HG03196 (cell line): ENCODE measurements at regions not wholly inside any gene's neighbourhood (a gene's known extent, or its start where the extent isn't known, plus 50 kb on each side); places are given as distances from the start of the nearest gene placed in this dataset.
A peak's percentile ranks its signal among the peaks of the same experiment; 100 is the strongest.
"Not testable (repeated sequence)": the region's sequence is repeated elsewhere in the genome, so short reads cannot be mapped to it uniquely, and the experiment has no call there.

Experiments
- ATAC-seq: cut with Tn5 transposase; IDR thresholded peaks from one replicate; pipeline ENCODE4 v1.9.1; 2021; ENCODE audit not compliant: unreplicated experiment

DNA sequence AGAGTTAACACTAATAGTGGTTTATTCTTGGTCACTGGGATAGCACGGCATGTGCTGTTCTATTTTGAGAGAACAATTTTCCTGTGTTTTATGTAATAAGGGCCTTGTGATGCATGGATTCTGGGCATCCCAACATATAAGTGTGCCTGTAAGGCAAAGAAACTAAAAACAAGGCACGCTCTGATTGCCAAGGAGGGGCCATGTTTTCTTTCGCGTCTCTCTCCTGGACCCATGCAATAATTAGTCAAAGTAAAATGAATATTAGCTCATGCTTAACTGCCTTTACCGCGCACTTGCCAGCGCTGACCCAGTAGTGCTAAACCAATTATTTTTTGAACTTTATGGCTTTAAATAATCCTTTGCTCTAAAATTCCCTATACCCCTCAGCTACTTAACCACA, 140.9 kb downstream of the PSAT1 start:
- no peak for ATAC-seq

DNA sequence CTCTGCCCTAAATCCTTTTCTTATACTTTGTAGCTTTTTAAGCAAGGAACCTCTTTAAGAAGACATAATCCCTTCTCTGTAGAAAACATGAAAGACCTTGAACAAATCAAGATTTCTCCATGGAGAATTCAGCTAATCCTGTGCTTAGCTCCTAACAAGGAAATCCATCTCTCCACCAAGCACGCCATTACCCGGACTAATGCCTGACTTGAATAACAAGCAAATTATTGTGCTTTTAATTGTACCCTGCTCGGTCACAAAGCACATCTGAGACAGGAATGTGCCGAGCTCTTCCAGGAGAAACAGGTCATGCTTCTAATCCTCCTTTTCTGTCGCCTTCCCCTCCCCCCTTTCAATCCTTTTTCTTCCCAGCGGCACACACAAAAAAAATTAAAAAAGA, 141.3 kb downstream of the PSAT1 start:
- ATAC-seq = no peak

DNA sequence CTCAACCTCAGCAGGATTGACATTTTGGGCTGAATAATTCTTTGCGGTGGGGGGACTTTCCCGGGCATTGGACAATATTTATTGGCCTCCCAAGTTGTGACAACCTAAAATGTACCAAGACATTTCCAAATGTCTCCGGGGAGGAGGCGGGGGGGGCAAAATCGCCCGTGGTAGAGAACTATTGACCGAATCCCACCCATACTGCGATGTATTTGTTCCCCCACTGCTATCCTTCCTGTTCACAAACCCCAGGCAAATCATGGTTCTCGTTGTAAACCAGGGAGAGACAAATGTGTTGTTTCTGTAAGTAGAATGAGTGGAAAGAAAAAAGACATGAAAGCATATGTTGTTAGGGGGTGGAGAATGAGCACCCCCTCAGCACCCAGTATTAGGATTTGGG, 141.9 kb downstream of the PSAT1 start:
- no peak for ATAC-seq

DNA sequence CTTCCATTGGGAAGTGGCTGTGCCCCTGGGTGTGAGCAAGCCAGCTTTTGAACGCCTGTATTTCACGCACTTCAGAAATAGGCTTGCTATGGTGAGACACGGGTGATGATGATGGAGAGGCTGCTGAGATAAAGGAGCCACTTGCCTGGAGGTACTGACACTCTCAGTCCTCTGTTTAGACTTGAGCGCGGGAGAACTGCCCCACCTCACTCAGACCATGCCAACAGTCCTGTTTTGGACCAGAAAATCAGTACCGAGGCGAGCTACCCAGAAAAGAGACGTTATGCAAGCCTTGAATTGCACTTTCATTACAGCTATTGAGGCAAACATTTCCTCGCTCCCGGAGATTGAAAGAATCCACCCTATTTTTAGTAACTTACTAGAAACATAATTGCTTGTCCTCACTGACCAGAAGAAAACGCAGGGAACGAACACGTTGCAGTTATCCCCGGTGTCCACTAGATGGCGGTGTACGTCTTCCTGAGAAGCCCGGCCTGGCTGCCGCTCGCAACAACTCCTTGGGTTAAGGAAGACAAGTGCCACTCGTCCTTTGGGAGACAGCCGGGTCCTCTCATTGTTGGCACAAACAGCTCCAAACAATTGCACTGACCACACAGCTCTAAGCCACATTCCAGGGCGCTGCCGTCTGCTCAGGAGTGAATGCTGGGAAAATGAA, 142.4 kb downstream of the PSAT1 start:
- peak; percentile 87 for ATAC-seq

DNA sequence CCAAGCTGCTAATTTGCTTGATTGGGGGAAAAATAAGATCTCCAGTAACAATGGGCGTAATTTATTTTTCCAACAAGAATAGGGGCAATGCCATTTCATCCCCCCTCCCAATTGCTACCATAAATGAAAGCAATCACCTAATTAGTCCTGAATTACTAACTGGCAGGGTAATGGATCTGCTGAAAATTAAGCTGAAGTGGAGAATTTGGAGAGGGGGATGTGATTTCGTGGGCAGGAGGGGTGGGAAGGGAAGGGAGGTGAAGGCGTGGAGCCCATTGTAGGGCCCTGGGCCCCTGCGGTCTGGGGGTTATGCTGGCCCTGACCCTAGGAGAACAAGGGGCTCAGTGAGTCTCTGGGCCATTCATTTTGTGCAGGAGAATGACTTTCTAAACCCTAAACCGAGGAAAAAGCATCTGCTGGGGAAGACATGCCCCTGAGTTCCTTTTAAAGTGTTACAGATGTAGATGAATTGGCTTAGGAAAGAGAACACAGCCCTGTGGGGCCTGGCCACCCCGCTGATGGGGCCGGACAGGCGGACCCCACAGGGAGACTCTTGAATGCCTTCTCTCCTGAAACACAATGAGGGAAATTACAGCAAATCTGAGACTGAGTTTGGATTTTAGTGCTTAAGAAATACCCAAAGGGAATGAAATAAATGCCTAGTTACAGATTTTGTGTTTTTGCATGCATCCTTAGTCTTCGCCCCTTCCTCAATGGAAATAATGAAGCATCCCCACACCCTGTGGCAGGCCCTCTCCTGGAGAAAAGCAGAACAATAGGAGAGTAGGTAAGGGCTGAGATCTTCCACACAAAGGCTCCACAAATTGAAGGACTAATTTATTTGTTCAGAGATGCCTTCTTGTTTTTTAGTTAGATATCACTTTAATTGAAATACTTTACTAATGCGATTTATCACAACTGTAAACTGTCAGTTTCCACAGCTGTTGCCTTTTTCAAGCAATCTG, 143.2 kb downstream of the PSAT1 start:
- ATAC-seq = no peak

DNA sequence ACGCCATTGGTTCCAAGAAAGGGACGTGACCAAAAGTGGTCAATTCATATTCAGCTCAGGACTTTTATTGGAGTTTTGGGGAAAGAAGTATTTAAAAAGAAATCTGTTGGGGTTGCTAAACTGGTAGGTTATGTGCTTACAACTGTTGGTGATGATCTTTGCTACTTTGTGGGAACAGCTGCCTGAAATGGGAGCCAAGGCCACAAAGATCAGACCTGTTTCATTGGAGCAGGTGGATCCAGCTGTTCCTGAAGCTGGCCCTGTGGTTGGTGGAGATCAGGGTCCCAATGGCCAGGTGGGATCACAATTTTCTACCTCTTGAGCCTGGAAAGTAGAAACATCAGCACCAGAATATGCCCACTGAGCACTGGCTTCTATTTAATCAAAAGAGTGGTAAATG, 144.5 kb downstream of the PSAT1 start:
- no peak for ATAC-seq

DNA sequence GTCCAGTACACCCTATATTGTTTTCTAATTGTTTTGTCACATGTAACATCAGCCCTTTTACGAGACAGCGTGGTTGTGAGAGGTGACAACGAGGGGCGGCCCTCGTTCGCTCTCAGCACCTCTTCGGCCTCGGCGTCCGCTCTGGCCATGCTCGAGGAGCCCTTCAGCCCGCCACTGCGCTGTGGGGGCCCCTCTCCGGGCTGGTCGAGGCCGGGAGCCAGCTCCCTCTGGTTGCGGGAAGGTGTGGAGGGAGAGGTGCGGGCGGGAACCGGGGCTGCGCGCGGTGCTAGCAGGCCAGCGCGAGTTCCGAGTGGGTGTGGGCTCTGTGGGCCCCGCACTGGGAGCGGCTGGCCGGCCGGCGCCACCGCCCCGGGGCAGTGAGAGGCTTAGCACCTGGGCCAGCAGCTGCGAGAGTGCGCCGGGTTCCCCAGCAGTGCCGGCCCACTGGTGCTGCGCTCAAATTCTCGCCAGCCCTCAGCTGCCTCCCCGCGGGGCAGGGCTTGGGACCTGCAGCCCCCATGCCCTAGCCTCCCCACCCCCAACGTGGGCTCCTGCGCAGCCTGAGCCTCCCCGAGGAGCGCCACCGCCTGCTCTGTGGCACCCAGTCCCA, 145.0 kb downstream of the PSAT1 start:
- no peak for ATAC-seq

DNA sequence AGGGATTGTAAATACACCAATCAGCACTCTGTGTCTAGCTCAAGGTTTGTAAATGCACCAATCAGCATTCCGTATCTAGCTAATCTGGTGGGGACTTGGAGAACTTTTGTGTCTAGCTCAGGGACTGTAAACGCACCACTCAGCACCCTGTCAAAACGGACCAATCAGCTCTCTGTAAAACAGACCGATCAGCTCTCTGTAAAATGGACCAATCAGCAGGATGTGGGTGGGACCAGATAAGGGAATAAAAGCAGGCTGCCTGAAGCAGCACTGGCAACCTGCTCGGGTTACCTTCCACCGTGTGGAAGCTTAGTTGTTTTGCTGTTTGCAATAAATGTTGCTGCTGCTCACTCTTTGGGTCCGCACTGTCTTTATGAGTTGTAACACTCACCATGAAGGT, 145.7 kb downstream of the PSAT1 start:
- not testable (repeated sequence) for ATAC-seq

DNA sequence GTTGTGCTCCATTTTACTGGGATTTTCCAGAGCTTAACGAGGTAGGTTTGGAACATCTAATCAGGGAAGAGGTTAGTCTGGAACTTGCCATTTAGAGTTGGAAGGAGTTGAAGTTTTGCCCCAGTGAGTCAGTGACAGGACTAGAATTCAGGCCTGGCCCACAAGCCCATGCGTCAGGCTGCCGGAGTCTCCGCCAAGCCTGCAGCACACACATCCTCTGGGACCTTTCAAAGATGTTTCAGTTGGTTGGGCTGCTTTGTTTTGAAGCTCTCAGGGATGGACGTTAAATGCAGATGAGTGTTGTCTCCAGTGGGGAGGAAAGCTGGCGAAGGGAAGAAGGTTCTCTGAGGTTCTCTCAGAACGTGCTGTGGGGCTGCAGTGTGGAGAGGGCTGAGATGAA, 147.0 kb downstream of the PSAT1 start:
- ATAC-seq = no peak

DNA sequence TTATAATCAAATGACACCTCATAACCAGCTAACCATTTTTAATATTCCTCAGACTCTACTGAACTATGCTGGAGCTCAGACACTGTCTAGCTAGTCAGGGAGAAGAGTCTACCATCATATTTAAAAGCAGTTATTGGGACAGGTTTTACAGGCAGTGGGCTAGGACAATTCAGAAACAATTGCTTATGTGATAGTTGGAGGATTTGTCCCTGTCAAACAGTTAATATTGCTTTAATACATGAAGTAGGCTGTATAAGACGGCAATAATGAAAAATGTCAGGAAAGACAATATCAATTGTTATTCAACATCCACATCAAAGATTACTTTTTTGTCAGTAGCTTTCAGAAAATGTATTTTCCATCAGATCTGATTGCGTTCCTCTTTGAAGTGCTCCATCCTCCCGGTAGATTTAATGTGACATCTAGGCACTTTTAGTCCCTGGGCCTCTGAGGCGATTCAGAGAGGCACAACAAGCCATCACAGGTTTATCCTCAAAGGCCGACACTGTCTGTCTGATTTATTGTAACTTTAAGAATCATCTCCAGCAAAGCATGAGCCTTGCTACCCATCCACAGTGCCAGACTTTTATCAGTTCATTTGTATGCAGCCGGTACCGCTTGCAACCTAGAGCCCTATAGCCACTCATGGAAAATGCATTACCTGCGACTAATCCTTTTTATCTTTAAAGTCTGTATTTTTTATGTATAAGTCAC, 152.2 kb downstream of the PSAT1 start:
- ATAC-seq = no peak

DNA sequence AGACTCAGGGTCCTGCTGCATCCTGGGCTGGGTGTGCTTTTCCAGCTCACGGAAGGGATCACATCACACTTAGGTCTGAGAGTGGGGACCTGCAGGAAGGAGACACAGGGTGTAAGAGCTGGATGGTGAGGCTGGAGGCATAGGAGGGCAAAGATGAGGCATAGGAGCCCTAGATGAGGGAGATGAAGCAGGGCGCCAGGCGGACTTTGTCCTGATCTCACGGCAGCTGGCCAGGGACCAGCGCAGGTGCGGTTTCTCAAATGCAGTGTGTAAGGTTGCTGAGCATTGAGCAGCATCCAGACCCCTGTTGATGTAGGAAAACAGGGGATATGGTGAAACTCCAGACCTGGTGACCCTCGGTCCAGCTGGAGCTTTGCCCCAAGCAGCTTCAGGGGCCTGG, 156.5 kb downstream of the PSAT1 start:
- no peak for ATAC-seq

DNA sequence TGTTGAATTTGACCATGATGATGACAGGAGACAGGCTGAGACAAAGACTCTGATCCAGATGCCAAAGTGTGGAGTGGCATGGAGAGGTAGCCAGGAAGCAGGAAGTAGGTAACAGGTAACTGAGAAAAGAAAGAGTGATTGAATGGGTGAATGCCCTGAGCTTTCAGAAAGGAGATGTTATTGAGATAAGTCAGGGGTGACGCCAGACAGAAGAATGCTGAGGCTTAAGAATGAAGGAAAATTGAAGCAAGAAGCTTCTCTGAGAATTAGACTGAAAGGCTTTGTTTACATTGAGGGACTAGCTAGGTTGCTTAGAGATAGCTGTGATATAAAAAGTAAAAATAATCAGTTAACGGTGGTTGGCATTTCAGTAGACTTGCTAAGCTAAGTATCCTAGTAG, 165.7 kb downstream of the PSAT1 start:
- ATAC-seq = no peak

DNA sequence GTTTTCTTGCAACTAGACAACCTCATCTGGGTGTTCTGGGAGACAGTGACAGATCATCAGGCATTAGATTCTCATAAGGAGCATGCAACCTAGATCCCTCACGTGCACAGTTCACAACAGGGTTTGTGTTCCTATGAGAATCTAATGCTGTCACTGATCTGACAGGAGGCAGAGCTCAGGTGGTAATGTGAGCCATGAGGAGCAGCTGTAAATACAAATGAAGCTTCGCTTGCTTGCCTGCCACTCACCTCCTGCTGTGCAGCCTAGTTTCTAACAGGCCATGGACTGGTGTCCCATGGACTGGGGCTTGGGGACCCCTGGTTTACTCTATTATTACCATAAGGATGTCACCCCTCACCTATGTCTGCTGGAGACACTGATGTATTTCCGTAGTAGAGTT, 166.8 kb downstream of the PSAT1 start:
- ATAC-seq = no peak

DNA sequence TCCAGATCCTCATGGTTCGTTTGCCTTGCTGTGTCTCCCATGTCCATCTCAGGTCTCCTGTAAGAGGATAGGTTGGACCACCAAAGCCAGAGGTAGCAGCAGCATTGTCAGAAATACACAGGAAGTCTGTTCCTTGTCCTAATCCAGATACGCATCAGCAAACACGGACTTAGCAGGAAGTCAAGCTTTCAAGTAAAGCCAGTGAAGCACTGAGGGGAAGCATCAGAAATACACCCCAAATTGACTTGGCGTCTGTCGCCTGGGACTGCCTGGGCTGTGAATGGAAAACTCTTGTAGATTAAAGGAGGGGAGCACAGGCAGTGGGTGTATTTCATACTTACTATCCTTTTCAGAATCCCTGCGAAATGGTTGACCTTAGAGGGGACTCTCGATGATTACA, 171.3 kb downstream of the PSAT1 start:
- ATAC-seq = no peak

DNA sequence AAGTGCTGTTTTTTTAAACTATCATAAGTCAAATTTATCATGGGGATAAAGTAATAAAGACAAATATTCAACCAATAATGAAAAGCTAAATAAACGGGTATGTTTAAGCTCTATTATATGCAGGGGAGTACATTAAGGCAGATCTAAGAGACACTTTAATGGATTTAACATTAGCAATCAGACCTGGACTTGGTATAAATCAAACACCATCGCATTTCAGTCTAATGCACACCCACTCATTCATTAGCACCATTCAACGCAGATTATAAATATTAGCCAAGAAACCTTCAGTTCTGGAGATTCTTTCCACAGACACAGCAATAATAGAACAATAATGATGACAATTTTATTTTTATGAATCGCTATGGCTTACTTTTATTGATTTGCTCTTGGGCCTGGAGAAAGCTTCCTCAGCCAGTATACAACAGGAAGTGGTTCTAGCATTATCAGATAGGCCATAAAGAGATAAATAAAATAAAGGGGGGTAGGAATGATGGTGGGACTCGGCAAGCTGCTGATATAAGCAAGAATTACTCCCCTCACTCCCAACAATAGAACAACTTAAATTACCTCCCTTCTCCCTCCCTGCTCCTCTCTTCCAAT, 172.2 kb downstream of the PSAT1 start:
- no peak for ATAC-seq

DNA sequence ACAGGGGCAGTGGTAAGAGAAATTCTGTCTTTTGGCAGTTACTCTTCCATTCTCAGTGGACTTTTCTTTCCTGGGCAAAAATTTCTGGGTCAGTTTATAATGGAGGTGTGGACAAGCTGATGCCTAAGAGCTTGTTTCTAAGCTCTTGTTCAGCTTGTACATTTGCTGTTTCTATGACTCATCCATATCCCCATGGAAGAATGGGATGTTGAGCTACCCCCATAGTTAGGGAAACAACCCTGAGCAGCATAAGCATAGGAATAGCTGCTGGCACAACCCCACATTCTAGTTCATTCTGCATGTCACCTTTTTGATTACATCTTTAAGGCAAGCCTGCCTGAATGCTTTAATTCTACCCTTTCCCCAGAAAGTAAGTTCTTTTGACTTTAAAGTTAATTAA, 173.3 kb downstream of the PSAT1 start:
- no peak for ATAC-seq

DNA sequence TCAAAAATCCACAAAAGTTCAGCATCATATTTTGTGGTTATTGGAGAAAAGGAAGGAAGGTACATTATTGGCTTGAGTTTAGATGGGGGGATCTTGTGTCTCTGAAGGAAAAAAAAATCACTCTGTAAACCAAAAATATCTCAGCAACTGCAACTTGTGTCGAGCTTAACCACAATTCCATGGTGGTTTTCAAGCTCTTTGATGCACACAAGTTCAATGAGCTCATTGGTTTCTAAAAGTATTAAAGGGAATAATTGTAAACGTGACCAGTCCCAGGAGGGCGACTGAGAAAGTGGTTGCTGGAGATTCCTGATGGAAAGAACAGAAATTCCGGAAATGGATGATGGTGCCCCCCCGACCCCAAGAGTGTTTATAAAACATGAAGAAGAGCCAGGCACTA, 173.8 kb downstream of the PSAT1 start:
- no peak for ATAC-seq

DNA sequence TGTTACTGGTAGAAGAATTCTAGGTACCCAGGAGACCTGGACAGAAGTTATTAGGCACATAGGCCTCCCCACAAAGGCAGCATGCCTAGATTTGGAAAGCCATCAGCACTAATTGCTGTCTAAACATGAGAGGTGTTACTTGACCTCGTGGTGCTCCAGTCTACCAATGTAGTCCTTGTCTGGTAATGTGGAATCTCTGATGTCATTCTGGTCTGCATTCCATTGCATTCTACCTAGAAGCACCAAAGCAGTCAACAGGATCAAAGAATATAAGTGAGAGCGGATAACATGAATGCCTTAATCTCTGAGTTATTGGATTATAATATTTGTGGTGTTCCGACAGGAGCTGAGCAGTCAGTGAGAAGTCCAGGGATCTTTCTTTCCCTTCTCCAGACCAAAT, 175.2 kb downstream of the PSAT1 start:
- no peak for ATAC-seq

DNA sequence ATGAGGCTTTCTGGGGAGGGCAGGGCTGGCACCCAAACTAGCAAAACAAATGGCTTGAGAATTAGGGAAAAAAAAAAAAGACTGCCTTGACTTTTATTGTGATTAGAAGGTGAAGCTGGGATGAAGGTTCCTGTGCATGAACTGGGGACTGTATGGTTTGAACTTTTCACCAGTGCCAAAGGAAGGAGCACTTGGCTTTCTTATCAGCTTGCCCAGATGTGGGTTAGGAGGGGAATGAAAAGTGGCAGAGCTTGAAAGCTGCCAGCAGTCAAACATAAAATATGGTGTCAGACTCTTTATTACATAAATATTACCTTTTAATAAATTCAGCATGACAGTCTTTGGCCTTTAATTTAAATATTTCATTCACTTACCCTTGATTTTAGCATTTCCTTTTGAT, 182.5 kb downstream of the PSAT1 start:
- ATAC-seq = no peak

DNA sequence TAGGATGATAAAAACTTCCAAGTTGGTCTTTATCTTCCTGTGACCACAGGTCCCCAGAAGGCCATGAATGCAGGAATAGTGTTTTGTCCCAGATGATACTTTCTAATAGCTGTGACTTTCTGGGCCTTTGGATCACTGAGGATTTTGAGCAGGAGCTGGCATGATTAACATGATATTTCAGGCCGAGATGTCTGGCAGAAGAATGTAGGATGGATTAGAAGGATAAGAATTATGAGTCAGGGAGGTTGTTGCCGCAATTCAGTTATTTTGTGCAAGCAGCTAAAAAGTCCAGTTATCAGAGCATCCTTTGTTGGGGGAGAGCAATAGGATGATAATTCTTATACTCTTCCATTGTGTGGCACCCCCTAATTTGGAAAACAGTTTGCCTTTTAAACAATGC, 189.7 kb downstream of the PSAT1 start:
- ATAC-seq = no peak

DNA sequence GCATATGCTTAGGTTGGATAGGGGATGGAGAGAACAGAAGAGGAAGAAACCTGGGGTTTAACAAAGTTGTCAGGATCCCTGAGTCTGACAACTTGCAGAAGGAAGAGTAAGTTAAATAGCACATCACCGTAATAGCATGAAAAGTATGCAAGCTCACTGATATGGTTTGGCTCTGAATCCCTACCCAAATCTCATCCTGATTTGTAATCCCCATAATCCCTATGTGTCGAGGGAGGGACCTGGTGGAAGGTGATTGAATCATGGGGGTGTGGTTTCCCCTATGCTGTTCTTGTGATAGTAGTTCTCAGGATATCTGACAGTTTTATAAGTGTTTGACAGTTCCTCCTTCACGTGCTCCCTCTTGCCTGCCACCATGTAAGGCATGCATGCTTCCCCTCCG, 193.3 kb downstream of the PSAT1 start:
- no peak for ATAC-seq
